Astrocyte (in vitro differentiated cells and primary cell): ENCODE measurements at regions not wholly inside any gene's neighbourhood (a gene's known extent, or its start where the extent isn't known, plus 50 kb on each side); places are given as distances from the start of the nearest gene placed in this dataset.

Experiments
- CTCF ChIP-seq: IDR thresholded peaks from 2 replicates; pipeline ENCODE4 v1.5.1; 2011; ENCODE audit warnings: low read depth, mild to moderate bottlenecking, inconsistent platforms, low read length, moderate library complexity; ENCODE audit not compliant: insufficient read depth
- EZH2 ChIP-seq: IDR thresholded peaks from 2 replicates; pipeline ENCODE4 v1.6.1; 2012; ENCODE audit warnings: mild to moderate bottlenecking, low read length, inconsistent platforms; ENCODE audit not compliant: insufficient read depth

- no peak for TF ChIP-seq CTCF
- no peak for TF ChIP-seq EZH2
Measured at GRCh38 chr7:84492098-84493034, 297.8 kb upstream of the SEMA3A start.
